Endothelial cell of umbilical vein (primary cell): ENCODE measurements at regions not wholly inside any gene's neighbourhood (a gene's known extent, or its start where the extent isn't known, plus 50 kb on each side); places are given as distances from the start of the nearest gene placed in this dataset.

Experiments used
- BruUV-seq: library from RNA; stranded (reverse); fragments of 400-500 nt; replicated peaks from 2 replicates; lab custom pipeline; 2021; lab: Mats Ljungman, UMichigan
- CTCF ChIA-PET: fragments of 300-600, 350-600 bp; sonication (Branson Sonifier 250); formaldehyde crosslinking; loops from one replicate; lab custom pipeline; 2021; ENCODE audit warnings: antibody characterized with exemption, inconsistent platforms; lab: Charles Lee
- POLR2A ChIA-PET: fragments of 300-600, 350-600 bp; sonication (Branson Sonifier 250); formaldehyde crosslinking; loops from one replicate; lab custom pipeline; 2021; ENCODE audit warnings: antibody characterized with exemption, inconsistent platforms; lab: Charles Lee
- DNase-seq: peaks from one replicate; pipeline ENCODE4 v3.0.0-alpha.2; 2011; ENCODE audit warnings: low read depth, low spot score
- FAIRE-seq: peaks from 2 replicates; lab custom pipeline; 2011; peaks lifted over from hg19 to GRCh38; lab: Jason Lieb, UNC
- H2AFZ ChIP-seq: 2 replicates; pipeline ENCODE4 v1.6.0; 2012; ENCODE audit warnings: low read depth, low read length, control low read depth, inconsistent platforms
- H3K27ac ChIP-seq: 2 replicates; pipeline ENCODE4 v1.5.1; 2011; ENCODE audit warnings: low read depth, mild to moderate bottlenecking, control low read depth, low read length, moderate library complexity; ENCODE audit not compliant: insufficient read depth
- H3K27me3 ChIP-seq, 2 experiments: 2 replicates each; pipeline versions ENCODE4 v1.6.0 to v1.6.1; 2011; ENCODE audit warnings: low read length in 2 of 2, mixed read lengths in 1 of 2; ENCODE audit not compliant: control insufficient read depth in 2 of 2, insufficient read depth in 2 of 2
- H3K36me3 ChIP-seq, 2 experiments: 2 replicates in 1 of 2; 3 replicates in 1 of 2; pipeline ENCODE4 v1.5.1; 2011; ENCODE audit warnings: low read length in 2 of 2, mild to moderate bottlenecking in 1 of 2, moderate library complexity in 1 of 2; ENCODE audit not compliant: control insufficient read depth in 2 of 2, insufficient read depth in 2 of 2; ENCODE audit errors: extremely low read depth in 1 of 2
- H3K4me1 ChIP-seq: 3 replicates; pipeline ENCODE4 v1.5.1; 2011; ENCODE audit warnings: mild to moderate bottlenecking, low read length; ENCODE audit not compliant: control insufficient read depth, insufficient read depth; ENCODE audit errors: extremely low read depth
- H3K4me2 ChIP-seq: 2 replicates; pipeline ENCODE4 v1.6.1; 2011; ENCODE audit warnings: low read length, control low read depth, mixed read lengths; ENCODE audit not compliant: insufficient read depth
- H3K4me3 ChIP-seq, 3 experiments: fragments of 200-600 bp in 1 of 3; sonication (generic), shearing (Covaris generic) in 1 of 3; replicated peaks in 1 of 3; 2 replicates each; pipeline ENCODE4 v1.5.1; 2011 to 2016; ENCODE audit warnings: control low read depth in 3 of 3, low read length in 3 of 3, mild to moderate bottlenecking in 2 of 3, inconsistent platforms in 1 of 3, low read depth in 1 of 3, moderate library complexity in 1 of 3; ENCODE audit not compliant: insufficient read depth in 1 of 3
- H3K79me2 ChIP-seq: 2 replicates; pipeline ENCODE4 v1.6.0; 2012; ENCODE audit warnings: low read length, inconsistent platforms; ENCODE audit not compliant: control insufficient read depth, insufficient read depth
- H3K9ac ChIP-seq: replicated peaks from 2 replicates; pipeline ENCODE3; 2011; ENCODE audit warnings: low read length, control low read depth; ENCODE audit not compliant: insufficient read depth; ENCODE audit errors: extremely low read depth
- H3K9me1 ChIP-seq: replicated peaks from 3 replicates; pipeline ENCODE4 v1.6.0; 2011; ENCODE audit warnings: mild to moderate bottlenecking, low read length; ENCODE audit not compliant: control insufficient read depth, insufficient read depth; ENCODE audit errors: extremely low read depth
- H3K9me3 ChIP-seq: replicated peaks from 2 replicates; pipeline ENCODE4 v1.5.1; 2012; ENCODE audit warnings: low read length, inconsistent platforms; ENCODE audit not compliant: control insufficient read depth, insufficient read depth
- H4K20me1 ChIP-seq: replicated peaks from 2 replicates; pipeline ENCODE3; 2011; ENCODE audit warnings: mild to moderate bottlenecking, low read length; ENCODE audit not compliant: control insufficient read depth, insufficient read depth; ENCODE audit errors: extremely low read depth
- EZH2 ChIP-seq: IDR thresholded peaks from 2 replicates; pipeline ENCODE4 v1.6.1; 2012; ENCODE audit warnings: borderline replicate concordance, low read depth, mild to moderate bottlenecking, moderate library complexity, low read length, inconsistent platforms; ENCODE audit not compliant: severe bottlenecking
- FOS ChIP-seq: IDR thresholded peaks from 2 replicates; pipeline ENCODE4 v1.6.1; 2011; ENCODE audit warnings: mild to moderate bottlenecking, low read length, moderate library complexity, borderline replicate concordance; ENCODE audit not compliant: insufficient read depth
- GATA2 ChIP-seq: IDR thresholded peaks from 2 replicates; pipeline ENCODE4 v1.7.0; 2011; ENCODE audit warnings: low read depth, mild to moderate bottlenecking, moderate library complexity, mixed read lengths, low read length; ENCODE audit not compliant: insufficient read length, insufficient read depth
- JUN ChIP-seq: IDR thresholded peaks from 2 replicates; pipeline ENCODE4 v1.6.1; 2011; ENCODE audit warnings: borderline replicate concordance, low read depth; ENCODE audit not compliant: insufficient read length, insufficient read depth
- MYC ChIP-seq: IDR thresholded peaks from one replicate; pipeline ENCODE4 v1.6.1; 2011; ENCODE audit warnings: mild to moderate bottlenecking, low read depth, low read length
- POLR2A ChIP-seq: IDR thresholded peaks from 2 replicates; pipeline ENCODE4 v1.6.1; 2012; ENCODE audit warnings: low read depth, mild to moderate bottlenecking, control low read depth, low read length
- POLR2AphosphoS5 ChIP-seq: IDR thresholded peaks from 2 replicates; pipeline ENCODE4 v1.6.1; 2012; ENCODE audit warnings: low read depth, mild to moderate bottlenecking, control low read depth, low read length, moderate library complexity; ENCODE audit not compliant: insufficient read depth
- dilution Hi-C: fragments of 300-500 bp; cut with MboI; formaldehyde crosslinking; loops from one replicate; pipeline ENCODE4 v1.15.0; 2019; ENCODE audit warnings: low sequenced_read_pairs; ENCODE audit not compliant: extremely low pct_ligation_motif_present
- intact Hi-C: fragments of 100-400 bp; cut with micrococcal nuclease; formaldehyde crosslinking; loops from one replicate; pipeline ENCODE4 v1.10.0; 2022
- TF ChIP-seq, protein P1 (sequence below), 2 donors: IDR thresholded peaks; 1 replicate in 1 of 2; 2 replicates in 1 of 2; pipeline ENCODE4 v1.5.1; 2011; ENCODE audit warnings: low read length in 2 of 2, mild to moderate bottlenecking in 2 of 2, moderate library complexity in 2 of 2, control low read depth in 1 of 2, inconsistent platforms in 1 of 2, low read depth in 1 of 2; ENCODE audit not compliant: insufficient read depth in 1 of 2; ENCODE audit errors: extremely low read depth in 1 of 2
- TF ChIP-seq, protein P2 (sequence below): IDR thresholded peaks from 2 replicates; pipeline ENCODE4 v1.6.1; 2011; ENCODE audit not compliant: insufficient read depth, insufficient read length

DNA sequence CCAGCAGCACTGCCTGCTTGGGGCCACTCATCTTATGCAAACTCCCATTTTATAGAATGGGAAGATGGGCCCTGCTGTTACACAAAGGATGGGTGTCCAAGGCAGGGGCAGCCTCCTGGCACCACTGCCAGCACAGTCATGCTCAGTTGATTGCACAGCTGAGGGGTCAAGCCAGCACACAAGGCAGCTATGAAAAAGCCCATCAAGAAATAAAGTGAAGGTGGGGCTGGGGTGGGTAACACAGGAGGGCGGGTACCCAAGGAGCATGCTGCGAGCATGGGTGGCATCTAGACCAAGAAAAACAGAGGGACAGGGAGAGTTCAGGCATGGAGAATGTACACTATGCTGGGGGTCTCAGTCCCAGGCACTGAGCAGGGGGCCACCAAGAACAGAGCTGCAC is 74.7 kb upstream of the UNC5B start:
- H2AFZ ChIP-seq, result no peak overlapping the region
- no peak for TF ChIP-seq MYC
- TF ChIP-seq EZH2, result no peak
- TF ChIP-seq POLR2A, result no peak
- no peak for TF ChIP-seq FOS
- TF ChIP-seq, protein P1, sequence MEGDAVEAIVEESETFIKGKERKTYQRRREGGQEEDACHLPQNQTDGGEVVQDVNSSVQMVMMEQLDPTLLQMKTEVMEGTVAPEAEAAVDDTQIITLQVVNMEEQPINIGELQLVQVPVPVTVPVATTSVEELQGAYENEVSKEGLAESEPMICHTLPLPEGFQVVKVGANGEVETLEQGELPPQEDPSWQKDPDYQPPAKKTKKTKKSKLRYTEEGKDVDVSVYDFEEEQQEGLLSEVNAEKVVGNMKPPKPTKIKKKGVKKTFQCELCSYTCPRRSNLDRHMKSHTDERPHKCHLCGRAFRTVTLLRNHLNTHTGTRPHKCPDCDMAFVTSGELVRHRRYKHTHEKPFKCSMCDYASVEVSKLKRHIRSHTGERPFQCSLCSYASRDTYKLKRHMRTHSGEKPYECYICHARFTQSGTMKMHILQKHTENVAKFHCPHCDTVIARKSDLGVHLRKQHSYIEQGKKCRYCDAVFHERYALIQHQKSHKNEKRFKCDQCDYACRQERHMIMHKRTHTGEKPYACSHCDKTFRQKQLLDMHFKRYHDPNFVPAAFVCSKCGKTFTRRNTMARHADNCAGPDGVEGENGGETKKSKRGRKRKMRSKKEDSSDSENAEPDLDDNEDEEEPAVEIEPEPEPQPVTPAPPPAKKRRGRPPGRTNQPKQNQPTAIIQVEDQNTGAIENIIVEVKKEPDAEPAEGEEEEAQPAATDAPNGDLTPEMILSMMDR (IDR thresholded peaks at IDR 0.05; ENCODE audit: extremely low read depth in 1 of 2, insufficient read depth in 1 of 2, low read depth in 1 of 2, low read length in 2 of 2), result no peak
- TF ChIP-seq GATA2, result no peak
- no peak for TF ChIP-seq POLR2AphosphoS5
- no peak for TF ChIP-seq JUN
- TF ChIP-seq, protein P2, sequence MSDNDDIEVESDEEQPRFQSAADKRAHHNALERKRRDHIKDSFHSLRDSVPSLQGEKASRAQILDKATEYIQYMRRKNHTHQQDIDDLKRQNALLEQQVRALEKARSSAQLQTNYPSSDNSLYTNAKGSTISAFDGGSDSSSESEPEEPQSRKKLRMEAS, result no peak
- no peak overlapping the region for H3K4me2 ChIP-seq
- no peaks in the 10 kb centered on the region for H3K9me3 ChIP-seq
- CTCF ChIA-PET, result no interaction called here
- H3K36me3 ChIP-seq, result no peaks in the 10 kb centered on the region
- H3K79me2 ChIP-seq, result no peaks in the 10 kb centered on the region
- dilution Hi-C loops (no loop called here), intact Hi-C loops (no loop called here)
- H3K27me3 ChIP-seq, result peaks cover 12% of the 10 kb centered on the region in 2 experiments
- no peak overlapping the region for H3K4me3 ChIP-seq
- H4K20me1 ChIP-seq, result no peaks in the 10 kb centered on the region
- no peak overlapping the region for H3K27ac ChIP-seq
- BruUV-seq, result no TSS peak
- POLR2A ChIA-PET, result no interaction called here
- no peaks in the 10 kb centered on the region for H3K9me1 ChIP-seq
- DNase-seq (no peak), FAIRE-seq (no peak)
- H3K4me1 ChIP-seq, result no peaks in the 10 kb centered on the region
- no peak overlapping the region for H3K9ac ChIP-seq
